H1 (cell line): ENCODE measurements at regions not wholly inside any gene's neighbourhood (a gene's known extent, or its start where the extent isn't known, plus 50 kb on each side); places are given as distances from the start of the nearest gene placed in this dataset.

ENCODE experiments used
- CTCF ChIA-PET: fragments of 300-600 bp; sonication (Branson Sonifier 250); formaldehyde crosslinking; loops from one replicate; lab custom pipeline; 2021; ENCODE audit not compliant: partially characterized antibody; lab: Charles Lee
- POLR2A ChIA-PET: fragments of 300-600 bp; sonication (Branson Sonifier 250); formaldehyde crosslinking; loops from one replicate; lab custom pipeline; 2021; ENCODE audit warnings: inconsistent platforms; ENCODE audit not compliant: partially characterized antibody; lab: Charles Lee
- DNase-seq, 2 experiments: peaks; one replicate each; pipeline versions ENCODE4 v3.0.0 to v3.0.0-alpha.2; 2010 to 2022; ENCODE audit warnings: low spot score in 2 of 2, low read depth in 1 of 2, mixed read lengths in 1 of 2
- FAIRE-seq: peaks from 2 replicates; lab custom pipeline; 2011; peaks lifted over from hg19 to GRCh38; lab: Jason Lieb, UNC
- H2AFZ ChIP-seq: 2 replicates; pipeline ENCODE4 v1.8.1; 2012; ENCODE audit warnings: low read length, inconsistent platforms
- H2AK5ac ChIP-seq: 2 replicates; pipeline ENCODE4 v1.6.1; 2013; ENCODE audit warnings: low read depth, low read length
- H2BK120ac ChIP-seq: replicated peaks from 2 replicates; pipeline ENCODE3; 2013; ENCODE audit warnings: low read depth, low read length, inconsistent platforms
- H2BK12ac ChIP-seq: 2 replicates; pipeline ENCODE4 v1.6.1; 2013; ENCODE audit warnings: low read depth, low read length
- H2BK15ac ChIP-seq: 2 replicates; pipeline ENCODE4 v1.6.1; 2013; ENCODE audit warnings: low read length
- H2BK20ac ChIP-seq: 2 replicates; pipeline ENCODE4 v1.6.1; 2013; ENCODE audit warnings: low read length
- H2BK5ac ChIP-seq: 2 replicates; pipeline ENCODE4 v1.6.1; 2013; ENCODE audit warnings: low read depth, low read length
- H3K14ac ChIP-seq: 2 replicates; pipeline ENCODE4 v1.6.1; 2013; ENCODE audit warnings: inconsistent platforms; ENCODE audit not compliant: insufficient read length
- H3K18ac ChIP-seq: 2 replicates; pipeline ENCODE4 v1.6.1; 2013; ENCODE audit warnings: low read length; ENCODE audit errors: extremely low read depth
- H3K23ac ChIP-seq: 2 replicates; pipeline ENCODE4 v1.6.1; 2013; ENCODE audit warnings: inconsistent platforms; ENCODE audit not compliant: insufficient read length
- H3K23me2 ChIP-seq: 2 replicates; pipeline ENCODE4 v1.6.1; 2013; ENCODE audit warnings: low read depth, low read length
- H3K27ac ChIP-seq: 2 replicates; pipeline ENCODE4 v1.6.1; 2011; ENCODE audit warnings: low read depth, low read length, inconsistent platforms
- H3K27me3 ChIP-seq, 4 experiments: replicated peaks in 1 of 4; 1 replicate in 1 of 4; 2 replicates in 3 of 4; pipeline versions ENCODE4 v1.6.1 to v1.8.1; 2011 to 2013; ENCODE audit warnings: low read length in 3 of 4, mild to moderate bottlenecking in 3 of 4, inconsistent platforms in 2 of 4, mixed read lengths in 2 of 4, moderate library complexity in 1 of 4; ENCODE audit not compliant: control insufficient read depth in 3 of 4, insufficient read depth in 3 of 4; ENCODE audit errors: extremely low read depth in 1 of 4
- H3K36me3 ChIP-seq, 4 experiments: 2 replicates each; pipeline versions ENCODE4 v1.6.1 to v1.8.1; 2011 to 2013; ENCODE audit warnings: mild to moderate bottlenecking in 4 of 4, low read length in 3 of 4, moderate library complexity in 2 of 4, control low read depth in 1 of 4, inconsistent platforms in 1 of 4; ENCODE audit not compliant: insufficient read depth in 4 of 4, control insufficient read depth in 2 of 4
- H3K4ac ChIP-seq: replicated peaks from 2 replicates; pipeline ENCODE3; 2013; ENCODE audit warnings: low read length, low read depth, mixed read lengths, inconsistent platforms; ENCODE audit not compliant: insufficient read length
- H3K4me1 ChIP-seq, 4 experiments: replicated peaks in 1 of 4; 1 replicate in 1 of 4; 2 replicates in 3 of 4; pipeline versions ENCODE4 v1.6.1 to v1.8.1; 2011 to 2013; ENCODE audit warnings: low read length in 3 of 4, inconsistent platforms in 2 of 4, mixed read lengths in 1 of 4; ENCODE audit not compliant: insufficient read depth in 4 of 4, control insufficient read depth in 3 of 4
- H3K4me2 ChIP-seq, 2 experiments: 2 replicates each; pipeline versions ENCODE4 v1.6.1 to v1.8.1; 2011 to 2013; ENCODE audit warnings: low read depth in 2 of 2, low read length in 2 of 2, control low read depth in 1 of 2, inconsistent platforms in 1 of 2, mild to moderate bottlenecking in 1 of 2; ENCODE audit not compliant: insufficient read depth in 1 of 2
- H3K4me3 ChIP-seq, 4 experiments: fragments of 200-600, 300-600 bp in 1 of 4; sonication (generic), shearing (Covaris generic), sonication (Bioruptor Twin) in 1 of 4; 2 replicates each; pipeline versions ENCODE4 v1.5.1 to v1.8.1; 2011 to 2016; ENCODE audit warnings: low read length in 4 of 4, low read depth in 3 of 4, control low read depth in 2 of 4, inconsistent platforms in 2 of 4, mild to moderate bottlenecking in 2 of 4, mixed read lengths in 1 of 4, moderate library complexity in 1 of 4; ENCODE audit not compliant: insufficient read depth in 2 of 4; ENCODE audit errors: extremely low read depth in 1 of 4
- H3K56ac ChIP-seq: replicated peaks from 2 replicates; pipeline ENCODE3; 2013; ENCODE audit warnings: low read depth, mild to moderate bottlenecking, mixed read lengths, low read length, inconsistent platforms; ENCODE audit not compliant: insufficient read length
- H3K79me1 ChIP-seq: 2 replicates; pipeline ENCODE4 v1.6.1; 2013; ENCODE audit warnings: low read depth, low read length, control low read depth
- H3K79me2 ChIP-seq, 2 experiments: 2 replicates each; pipeline versions ENCODE4 v1.6.1 to v1.8.1; 2012 to 2013; ENCODE audit warnings: low read length in 2 of 2, mild to moderate bottlenecking in 2 of 2, inconsistent platforms in 1 of 2; ENCODE audit not compliant: insufficient read depth in 2 of 2, control insufficient read depth in 1 of 2
- H3K9ac ChIP-seq, 4 experiments: replicated peaks in 1 of 4; 1 replicate in 1 of 4; 2 replicates in 3 of 4; pipeline versions ENCODE4 v1.6.1 to v1.8.1; 2011 to 2013; ENCODE audit warnings: low read depth in 3 of 4, low read length in 3 of 4, control low read depth in 2 of 4, mild to moderate bottlenecking in 2 of 4, moderate library complexity in 2 of 4, inconsistent platforms in 1 of 4; ENCODE audit errors: extremely low read depth in 1 of 4
- H3K9me3 ChIP-seq, 2 experiments: 2 replicates each; pipeline versions ENCODE4 v1.6.1 to v1.8.1; 2012 to 2013; ENCODE audit warnings: mild to moderate bottlenecking in 2 of 2, moderate library complexity in 2 of 2, control low read depth in 1 of 2, inconsistent platforms in 1 of 2, low read depth in 1 of 2, low read length in 1 of 2, mixed read lengths in 1 of 2; ENCODE audit not compliant: insufficient read depth in 2 of 2
- H4K20me1 ChIP-seq, 2 experiments: replicated peaks in 1 of 2; 2 replicates each; pipeline versions ENCODE3 to v1.8.1; 2011 to 2013; ENCODE audit warnings: inconsistent platforms in 2 of 2, low read length in 2 of 2, mild to moderate bottlenecking in 1 of 2; ENCODE audit not compliant: insufficient read depth in 2 of 2, control insufficient read depth in 1 of 2
- H4K5ac ChIP-seq: 2 replicates; pipeline ENCODE4 v1.6.1; 2013; ENCODE audit warnings: low read length, low read depth, mixed read lengths, inconsistent platforms; ENCODE audit not compliant: insufficient read length
- H4K8ac ChIP-seq: 2 replicates; pipeline ENCODE4 v1.8.0; 2013; ENCODE audit warnings: mild to moderate bottlenecking, moderate library complexity, low read length, inconsistent platforms; ENCODE audit not compliant: insufficient read depth; ENCODE audit errors: extremely low read depth
- H4K91ac ChIP-seq: replicated peaks from 2 replicates; pipeline ENCODE3; 2013; ENCODE audit warnings: low read length, mixed read lengths, inconsistent platforms; ENCODE audit not compliant: insufficient read length
- BACH1 ChIP-seq: IDR thresholded peaks from 2 replicates; pipeline ENCODE4 v1.6.1; 2012; ENCODE audit warnings: low read length, improper control_type of control experiment
- WGBS, 2 experiments: shearing (Covaris generic) in 1 of 2; methylation state at CpG; one replicate each; pipeline versions ENCODE4 v1.1.6 to v1.1.7; 2013 to 2015; ENCODE audit warnings: low lambda C conversion rate in 2 of 2, mixed read lengths in 2 of 2, inconsistent platforms in 1 of 2, low coverage in 1 of 2, missing lambda C conversion rate in 1 of 2; ENCODE audit not compliant: insufficient replicate concordance in 2 of 2, insufficient coverage in 1 of 2, insufficient read length in 1 of 2; ENCODE audit errors: extremely low coverage in 1 of 2, missing lambda C conversion rate in 1 of 2; 5-methylcytosine and 5-hydroxymethylcytosine counted together

DNA sequence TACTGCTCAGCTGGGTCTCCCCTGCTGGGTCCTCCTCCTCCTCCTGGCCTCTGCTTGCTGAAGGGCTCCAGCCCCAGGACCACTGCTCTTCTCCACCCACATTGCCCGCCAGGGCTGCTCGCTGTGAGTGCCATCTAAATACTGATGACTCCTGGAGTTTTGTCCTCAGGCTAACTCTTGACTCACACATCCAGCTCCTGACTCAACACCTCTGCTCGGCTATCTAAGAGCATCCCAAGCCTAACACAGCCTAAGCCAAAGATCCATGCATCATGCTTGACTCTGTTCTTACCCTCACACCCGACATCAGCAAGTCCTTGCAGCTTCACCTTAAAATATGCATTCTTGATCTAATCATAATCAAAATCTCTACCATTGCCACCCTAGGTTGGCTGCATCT is 260.2 kb downstream of the KLF13 start:
- 94% methylated on average over 4 of the region's 4 CpGs; no CpG with 5 or more reads in 1 of the 2 experiments for WGBS, 2 experiments
- no peak overlapping the region for H4K91ac ChIP-seq
- H2BK5ac ChIP-seq = no peak overlapping the region
- no peak for DNase-seq
- H2AFZ ChIP-seq = no peak overlapping the region
- H3K9ac ChIP-seq = no peak overlapping the region
- H3K79me1 ChIP-seq = no peaks in the 10 kb centered on the region
- peaks cover 0 to 3% of the 10 kb centered on the region in 2 experiments; a peak in 1 of 4 replicates for H3K9me3 ChIP-seq
- H2BK20ac ChIP-seq = no peak overlapping the region
- H3K27ac ChIP-seq = no peak overlapping the region
- no peaks in the 10 kb centered on the region for H3K27me3 ChIP-seq
- POLR2A ChIA-PET = interaction anchor here (0.6 kb wide), 1 partner anchor 314 kb away, joined by 3 read pairs; no protein-coding TSS in a partner anchor
- 0 out of 2 replicates have a peak overlapping the region, but pooled peaks have one; percentile 68 for H2BK12ac ChIP-seq
- H3K18ac ChIP-seq = no peak overlapping the region
- no peak overlapping the region for H3K4ac ChIP-seq
- no peak overlapping the region for H2BK15ac ChIP-seq
- no peaks in the 10 kb centered on the region for H3K23me2 ChIP-seq
- no peak for FAIRE-seq
- H3K14ac ChIP-seq = no peak overlapping the region
- CTCF ChIA-PET = interaction anchor here (1.9 kb wide), 1 partner anchor 19 kb away, joined by 7 read pairs; no protein-coding TSS in a partner anchor
- H4K5ac ChIP-seq = no peak overlapping the region
- H3K36me3 ChIP-seq = no peaks in the 10 kb centered on the region
- H2BK120ac ChIP-seq = no peak overlapping the region
- no peak overlapping the region for H3K23ac ChIP-seq
- no peak overlapping the region for H3K56ac ChIP-seq
- H4K20me1 ChIP-seq = no peaks in the 10 kb centered on the region
- no peak for TF ChIP-seq BACH1
- no peak overlapping the region for H4K8ac ChIP-seq
- no peak overlapping the region for H3K4me3 ChIP-seq
- H3K4me2 ChIP-seq = no peak overlapping the region
- H2AK5ac ChIP-seq = no peak overlapping the region
- H3K4me1 ChIP-seq = peaks cover 0 to 4% (median 2%) of the 10 kb centered on the region in 4 experiments; a peak in 2 of 7 replicates
- no peaks in the 10 kb centered on the region for H3K79me2 ChIP-seq
